ENCODE measurements at regions not wholly inside any gene's neighbourhood (a gene's known extent, or its start where the extent isn't known, plus 50 kb on each side); places are given as distances from the start of the nearest gene placed in this dataset.
"Not testable (repeated sequence)": the region's sequence is repeated elsewhere in the genome, so short reads cannot be mapped to it uniquely, and the experiment has no call there.

DNA sequence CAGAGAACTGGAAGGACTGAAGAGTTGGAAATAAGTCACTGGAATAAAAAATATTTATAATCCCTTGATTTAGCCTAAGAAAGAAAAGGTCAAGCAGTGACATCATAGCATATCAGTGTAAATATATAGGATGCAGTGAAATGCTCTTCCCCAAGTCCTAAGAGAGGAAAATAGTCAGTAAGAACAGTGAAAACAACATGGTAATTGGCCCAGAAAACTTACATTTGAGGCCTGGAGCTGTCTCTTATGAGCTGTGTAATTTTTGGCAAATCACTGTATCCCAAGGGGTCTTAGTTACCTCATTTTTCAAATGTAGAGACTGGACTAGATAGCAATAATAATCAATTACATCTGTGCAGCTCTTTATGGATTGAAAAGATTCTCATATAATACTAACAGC is 255.7 kb upstream of the AR start:
- no peak for ATAC-seq

DNA sequence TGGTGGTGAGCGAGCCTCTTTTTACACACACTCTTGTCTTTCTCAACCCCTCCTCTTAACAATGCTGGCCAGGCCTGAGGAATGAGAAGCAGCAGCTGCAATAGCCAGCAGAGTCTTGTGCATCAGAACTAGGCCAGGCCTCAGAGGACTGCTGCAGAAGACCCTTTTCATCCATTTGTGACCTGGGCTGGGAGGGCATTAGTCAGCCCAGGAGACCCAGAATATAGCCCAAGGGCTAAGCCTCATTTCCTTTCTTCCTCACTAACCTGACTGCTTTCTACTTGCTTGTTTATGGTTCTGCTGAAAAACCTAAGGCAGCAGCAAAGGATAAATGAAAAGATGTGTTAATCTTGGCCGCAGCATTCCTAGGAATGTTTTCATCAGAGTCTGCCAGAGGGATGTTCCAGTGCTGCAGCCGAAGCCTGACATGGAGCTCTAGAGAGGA is 254.7 kb upstream of the AR start:
- no peak for ATAC-seq
- no peak for DNase-seq (ENCODE audit: low spot score)

More for the DNA sequence above, 255.7 kb upstream of the AR start:
- no peak for DNase-seq (ENCODE audit: low spot score)

DNA sequence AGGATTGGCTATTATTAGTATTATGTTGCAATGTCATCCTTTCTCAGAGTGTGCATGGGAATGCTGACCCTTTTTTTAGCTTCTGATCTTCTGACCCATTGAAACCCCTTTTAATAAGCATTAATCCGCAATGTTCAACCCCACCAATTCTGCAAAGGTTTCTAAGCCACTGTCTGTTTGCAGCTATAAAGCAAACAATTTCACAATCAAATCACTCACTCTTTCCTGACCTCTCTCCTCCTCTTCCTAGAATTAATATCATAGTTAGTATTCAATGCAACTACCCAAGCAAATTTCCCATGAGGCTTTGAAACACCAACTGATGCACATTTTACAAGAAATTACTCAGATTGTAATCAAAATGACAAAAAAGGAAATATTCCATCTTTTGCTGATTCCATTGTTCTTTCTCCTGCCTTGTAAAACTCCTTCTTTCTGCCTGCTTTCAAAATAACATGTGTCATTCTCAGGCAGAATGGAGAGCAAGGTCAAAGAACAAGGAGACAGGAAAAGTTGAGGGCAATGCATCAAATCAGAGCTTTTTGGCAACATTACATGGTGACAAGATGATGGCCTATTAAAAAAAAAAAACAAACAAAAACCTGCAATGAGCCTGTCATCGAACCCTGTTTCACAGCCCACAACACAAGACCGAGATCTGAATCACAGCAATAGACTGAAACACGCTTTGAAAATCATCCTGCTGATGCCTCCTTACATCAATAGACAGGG is 253.2 kb upstream of the AR start:
- peak; percentile 74 for ATAC-seq
- no peak for DNase-seq (ENCODE audit: low spot score)

DNA sequence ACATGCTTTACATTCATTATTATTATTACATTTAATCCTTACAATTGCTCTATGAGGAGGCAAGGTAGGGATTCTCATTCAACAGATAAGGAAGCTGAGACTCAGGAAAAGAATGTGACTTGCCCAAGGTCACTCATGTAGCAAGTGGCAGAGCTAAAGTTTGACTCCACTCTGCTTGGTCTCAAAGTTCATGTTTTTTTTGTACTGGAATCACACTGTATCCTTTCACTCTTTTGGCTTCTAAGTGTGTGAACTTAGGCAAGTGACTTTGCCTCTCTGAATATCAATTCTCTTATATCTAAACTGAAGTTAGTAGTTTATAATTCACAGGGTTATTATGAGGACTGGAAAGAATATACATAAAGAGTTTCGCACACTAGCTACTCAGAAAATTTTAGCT is 247.9 kb upstream of the AR start:
- DNase-seq (ENCODE audit: low spot score) (no peak), ATAC-seq (peak; percentile 82)

DNA sequence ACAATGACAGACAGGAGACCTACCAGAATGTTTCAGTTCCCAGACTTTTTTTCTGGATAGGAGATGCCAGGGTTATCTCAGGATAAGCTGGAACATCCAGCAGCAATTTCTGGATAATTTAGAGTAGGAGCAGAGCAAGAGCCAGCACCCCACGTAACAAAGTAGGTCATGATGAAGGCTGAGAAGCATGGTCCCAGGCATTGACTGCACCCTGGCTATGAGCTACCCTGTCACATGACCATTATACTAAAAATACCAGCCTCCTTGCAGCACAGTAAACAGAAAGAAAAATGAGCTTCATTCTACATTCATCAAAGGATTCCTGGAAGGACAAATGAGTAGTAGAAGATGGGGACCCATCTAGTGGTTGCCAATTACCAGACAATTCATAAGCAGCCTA is 247.4 kb upstream of the AR start:
- ATAC-seq, result peak; percentile 60
- DNase-seq (ENCODE audit: low spot score), result no peak

DNA sequence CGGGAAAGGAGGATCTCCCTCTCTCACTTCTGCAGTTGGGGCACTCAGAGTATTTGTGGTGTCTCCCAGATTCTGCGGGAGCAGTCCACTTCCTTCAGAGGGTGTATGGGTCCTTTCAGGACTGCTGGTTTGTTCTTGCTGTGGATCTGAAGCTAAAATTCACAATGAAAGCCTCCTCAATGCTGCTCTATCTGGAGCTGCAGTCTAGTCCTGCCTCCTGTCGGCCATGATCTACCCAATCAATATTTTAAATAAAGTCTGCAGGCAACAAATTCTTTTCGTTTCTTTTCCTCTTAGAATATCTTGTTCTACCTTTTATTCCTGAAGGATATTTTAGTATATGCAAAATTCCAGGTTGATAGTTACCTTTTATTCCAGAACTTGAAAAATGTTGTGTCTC is 226.1 kb upstream of the AR start:
- ATAC-seq (peak; percentile 66), DNase-seq (ENCODE audit: low spot score) (no peak)

DNA sequence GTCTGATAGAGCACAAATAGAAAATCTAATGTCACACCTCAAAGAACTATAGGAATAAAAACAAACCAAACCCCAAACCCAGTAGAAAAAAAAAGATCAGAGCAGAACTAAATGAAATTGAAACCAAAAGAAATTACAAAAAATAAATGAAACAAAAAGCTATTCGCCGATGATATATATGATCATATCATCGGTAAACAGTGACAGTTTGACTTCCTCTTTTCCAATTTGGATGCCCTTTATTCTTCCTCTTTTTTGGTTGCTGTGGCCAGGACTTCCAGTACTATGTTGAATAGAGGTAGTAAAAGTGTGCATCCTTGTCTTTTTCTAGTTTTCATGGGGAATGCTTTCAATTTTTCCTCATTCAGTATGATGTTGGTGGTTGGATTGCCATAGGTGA is 215.3 kb upstream of the AR start:
- ATAC-seq (no peak), DNase-seq (ENCODE audit: low spot score) (no peak)

DNA sequence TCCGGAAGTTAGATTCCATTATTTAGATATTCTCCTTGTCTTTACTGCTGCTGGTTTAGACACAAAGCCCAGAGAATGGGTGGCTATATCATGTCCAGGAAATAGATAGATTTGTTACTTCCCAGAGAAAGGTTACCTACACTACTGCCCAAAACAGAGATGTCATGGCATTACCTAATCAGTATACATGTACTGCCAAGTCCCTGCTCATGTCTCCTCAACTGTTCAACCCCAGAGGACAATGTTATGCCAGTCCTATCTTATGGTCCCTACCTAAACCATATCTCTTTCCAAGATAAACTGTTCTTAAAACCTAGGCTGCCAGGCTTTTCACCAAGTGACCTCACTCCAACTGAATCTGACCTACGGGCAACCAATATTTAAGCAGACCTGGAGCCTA is 209.5 kb upstream of the AR start:
- DNase-seq (ENCODE audit: low spot score) (no peak), ATAC-seq (peak; percentile 71)

DNA sequence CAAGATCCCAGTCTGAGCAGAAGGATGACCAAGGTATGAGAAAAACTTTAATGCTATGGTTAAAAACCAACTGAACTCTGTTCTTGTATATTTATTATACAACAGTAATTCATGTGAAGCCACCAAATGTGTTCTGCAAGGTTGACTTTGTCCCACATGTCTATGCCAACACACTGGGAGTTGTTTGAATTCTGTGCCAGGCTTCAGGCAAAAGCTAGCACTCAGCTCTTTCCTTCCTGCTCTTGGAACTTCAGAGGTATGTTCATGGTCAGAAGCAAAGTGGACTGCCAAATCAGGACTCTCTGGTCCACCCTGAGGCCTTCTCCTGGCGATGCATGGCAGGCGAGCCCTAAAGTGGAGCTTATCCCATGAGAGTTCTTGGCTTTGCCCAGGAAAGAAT is 205.6 kb upstream of the AR start:
- ATAC-seq (peak; percentile 88), DNase-seq (ENCODE audit: low spot score) (peak; percentile 61)

DNA sequence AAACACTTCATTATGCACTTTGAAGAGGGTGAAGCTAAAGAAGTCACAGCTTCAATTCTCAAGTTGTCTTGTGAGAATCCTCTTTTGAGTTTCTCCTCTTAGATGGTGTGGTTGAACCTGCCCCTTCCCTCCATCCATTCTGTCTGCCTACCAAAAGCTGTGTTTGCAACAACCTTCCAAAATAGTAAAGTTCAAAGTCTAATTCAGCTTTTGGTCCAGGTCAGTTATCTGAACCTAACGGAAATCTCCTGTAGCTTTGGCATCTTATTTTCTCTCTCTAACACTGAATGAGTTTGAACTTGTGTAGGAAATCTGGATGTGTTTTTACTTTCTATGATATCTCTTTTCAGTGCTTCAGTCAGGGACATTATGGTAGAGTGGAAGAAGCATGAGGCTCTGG is 201.7 kb upstream of the AR start:
- peak; percentile 61 for ATAC-seq

DNA sequence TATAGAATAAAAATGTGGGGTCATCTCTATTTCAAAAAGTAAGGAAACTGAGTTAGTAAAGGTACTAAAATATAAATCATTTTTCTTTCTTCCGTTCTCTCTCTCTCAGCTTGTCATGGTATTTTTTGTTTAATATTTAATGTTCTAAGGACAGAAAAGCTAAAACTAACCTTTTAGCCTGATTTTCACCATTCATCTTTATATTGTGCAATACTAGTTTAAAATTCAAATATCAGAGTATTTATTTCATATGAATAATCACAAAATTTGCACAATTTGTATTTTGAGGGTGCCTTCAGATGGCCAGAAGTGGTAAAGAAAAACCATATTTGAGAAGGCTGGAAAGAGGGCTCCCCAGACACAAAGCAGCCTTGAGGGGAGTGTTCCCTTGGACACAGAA is 197.6 kb upstream of the AR start:
- no peak for ATAC-seq
- DNase-seq (ENCODE audit: low spot score), result no peak

More for the DNA sequence above, 201.7 kb upstream of the AR start:
- DNase-seq (ENCODE audit: low spot score), result no peak

DNA sequence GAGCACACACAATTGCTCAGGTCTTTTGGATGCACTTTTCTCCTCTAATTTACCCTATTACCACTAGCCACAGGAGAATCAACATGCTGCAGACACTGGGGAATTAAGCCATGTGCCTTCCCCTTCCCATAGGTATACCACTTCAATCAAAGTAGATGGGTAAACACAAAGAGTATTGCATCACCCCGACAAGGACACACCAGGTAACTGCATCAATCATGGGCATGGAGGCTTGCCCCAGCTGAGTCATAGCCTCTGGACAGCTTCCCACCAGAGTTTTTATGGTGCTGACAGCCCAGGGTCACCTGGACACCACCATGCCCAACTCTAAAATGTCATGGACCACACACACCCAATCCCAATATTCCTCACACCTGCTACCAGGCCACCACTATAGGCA is 197.2 kb upstream of the AR start:
- peak; percentile 84 for ATAC-seq
- peak; percentile 60 for DNase-seq (ENCODE audit: low spot score)

DNA sequence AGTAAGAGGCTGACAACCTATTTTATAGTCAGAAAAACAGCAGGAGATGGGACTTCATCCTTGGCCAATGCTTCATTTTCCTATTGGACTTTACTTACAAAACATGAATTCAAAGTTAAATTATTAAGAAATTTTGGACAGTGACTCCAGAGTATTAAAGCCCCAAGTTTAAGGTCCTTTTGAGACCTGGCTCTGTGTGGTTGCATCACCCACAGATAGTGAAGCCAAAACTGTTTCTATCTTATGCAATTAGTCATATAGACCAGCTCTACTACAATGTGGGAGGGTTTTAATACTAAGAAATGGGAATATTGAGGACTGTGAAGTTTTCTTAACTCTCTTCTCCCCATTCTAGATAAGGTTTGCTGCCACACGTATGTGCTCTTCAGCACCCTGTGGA is 196.7 kb upstream of the AR start:
- peak; percentile 40 for ATAC-seq

DNA sequence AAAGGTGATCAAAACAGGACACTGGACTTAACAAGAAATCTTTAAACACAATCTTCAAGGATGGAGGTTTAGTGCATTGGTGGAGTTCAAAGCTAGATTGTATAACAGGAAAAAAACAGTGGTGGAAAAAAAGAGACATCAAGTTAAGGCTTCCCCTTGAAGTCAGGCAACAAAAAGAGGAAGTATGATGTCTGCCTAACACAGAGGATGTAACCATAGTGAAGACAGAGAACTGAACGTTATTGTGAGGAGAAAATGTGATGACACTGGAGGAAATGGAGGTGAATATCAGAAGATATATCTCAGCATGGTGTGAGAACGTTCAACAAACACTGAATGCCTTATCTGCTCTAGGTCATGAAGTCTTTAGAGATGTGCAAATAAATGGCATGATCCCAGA is 192.4 kb upstream of the AR start:
- ATAC-seq (no peak), DNase-seq (ENCODE audit: low spot score) (no peak)

More for the DNA sequence above, 196.7 kb upstream of the AR start:
- no peak for DNase-seq (ENCODE audit: low spot score)

DNA sequence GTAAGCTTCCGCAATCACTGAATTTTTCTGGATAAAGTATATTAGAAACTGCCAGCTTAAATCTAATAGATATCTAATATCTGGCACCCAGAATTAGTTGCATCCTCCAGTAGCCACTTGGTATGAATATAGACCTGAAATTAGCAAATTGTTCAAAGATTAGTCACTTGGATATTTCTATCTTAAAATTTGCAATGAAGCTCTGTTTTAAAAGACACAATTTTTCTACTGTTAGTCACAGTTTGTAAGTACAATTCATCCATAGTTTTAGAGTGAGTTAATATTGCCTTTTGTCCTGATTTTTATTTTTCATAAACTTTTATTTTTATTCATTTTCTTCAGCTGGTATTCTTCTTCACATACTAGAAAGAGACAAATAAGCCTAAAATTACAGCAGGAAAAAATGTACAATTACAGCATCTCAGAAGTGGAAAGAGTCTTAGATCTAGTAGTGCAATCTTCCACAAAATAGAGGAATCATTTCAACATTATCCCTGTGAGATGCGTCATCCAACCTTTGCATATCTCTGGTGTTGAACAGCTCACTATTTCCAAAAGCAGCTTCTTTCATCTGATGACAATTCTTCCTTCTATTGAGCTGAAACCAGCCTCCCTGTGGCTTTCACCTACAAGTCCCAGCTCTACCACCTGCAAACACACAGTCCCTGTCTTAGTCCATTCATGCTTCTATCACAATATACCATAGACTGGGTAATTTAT is 190.0 kb upstream of the AR start:
- ATAC-seq, result no peak

DNA sequence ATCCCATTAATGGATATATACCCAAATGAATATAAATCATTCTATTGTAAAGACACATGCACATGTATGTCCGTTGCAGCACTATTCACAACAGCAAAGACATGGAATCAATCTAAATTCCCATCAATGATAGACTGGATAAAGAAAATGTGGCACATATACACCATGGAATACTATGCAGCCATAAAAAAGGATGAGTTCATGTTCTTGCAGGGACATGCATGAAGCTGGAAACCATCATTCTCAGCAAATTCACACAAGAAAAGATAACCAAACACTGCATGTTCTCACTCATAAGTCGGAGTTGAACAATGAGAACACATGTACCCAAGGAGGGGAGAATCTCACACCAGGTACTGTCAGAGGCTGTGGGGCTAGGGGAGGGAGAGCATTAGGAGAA is 182.6 kb upstream of the AR start:
- ATAC-seq; DNase-seq (ENCODE audit: low spot score): not testable (repeated sequence)

More for the DNA sequence above, 190.0 kb upstream of the AR start:
- DNase-seq (ENCODE audit: low spot score), result no peak

DNA sequence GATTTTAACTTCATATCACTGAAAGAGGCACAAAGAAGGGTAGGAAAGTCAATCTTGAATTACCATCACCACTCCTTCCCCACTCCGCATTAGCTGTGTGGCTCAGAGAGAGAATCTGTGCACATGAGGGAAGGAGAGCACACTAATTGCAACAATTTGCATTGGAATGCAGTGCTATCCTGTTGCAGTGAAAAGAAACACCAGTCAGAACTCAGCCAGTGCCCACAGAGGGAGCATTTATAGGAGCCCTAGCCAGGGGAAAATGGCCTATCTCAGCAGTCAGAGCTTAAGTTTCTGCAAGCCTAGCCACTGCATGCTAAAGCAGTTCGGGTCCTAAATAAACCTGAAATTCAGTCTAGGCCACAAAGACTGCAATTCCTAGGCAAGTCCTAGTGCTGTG is 159.4 kb upstream of the AR start:
- no peak for ATAC-seq
- DNase-seq (ENCODE audit: low spot score), result no peak

DNA sequence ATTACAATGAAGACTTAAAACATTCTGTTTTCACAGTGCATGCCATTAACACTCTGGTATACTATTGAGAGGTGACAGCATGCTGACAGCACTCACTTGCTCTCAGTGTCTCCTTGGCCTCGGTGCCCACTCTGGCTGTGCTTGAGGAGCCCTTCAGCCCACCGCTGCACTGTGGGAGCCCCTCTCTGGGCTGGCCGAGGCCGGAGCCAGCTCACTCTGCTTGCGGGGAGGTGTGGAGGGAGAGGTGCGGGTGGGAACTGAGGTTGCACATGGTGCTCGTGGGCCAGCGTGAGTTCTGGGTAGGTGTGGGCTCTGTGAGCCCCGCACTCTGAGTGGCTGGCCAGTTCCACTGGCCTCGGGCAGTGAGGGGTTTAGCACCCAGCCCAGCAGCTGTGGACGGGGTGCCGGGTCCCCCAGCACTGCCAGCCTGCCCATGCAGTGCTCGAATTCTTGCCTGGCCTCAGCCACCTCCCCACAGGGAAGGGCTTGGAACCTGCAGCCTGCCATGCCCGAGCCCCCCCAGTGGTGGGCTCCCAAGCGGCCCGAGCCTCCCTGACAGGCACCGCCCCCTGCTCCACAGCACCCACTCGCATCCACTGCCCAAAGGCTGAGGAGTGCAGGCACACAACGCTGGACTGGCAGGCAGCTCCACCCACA is 135.3 kb upstream of the AR start:
- DNase-seq (ENCODE audit: low spot score) (no peak), ATAC-seq (no peak)

DNA sequence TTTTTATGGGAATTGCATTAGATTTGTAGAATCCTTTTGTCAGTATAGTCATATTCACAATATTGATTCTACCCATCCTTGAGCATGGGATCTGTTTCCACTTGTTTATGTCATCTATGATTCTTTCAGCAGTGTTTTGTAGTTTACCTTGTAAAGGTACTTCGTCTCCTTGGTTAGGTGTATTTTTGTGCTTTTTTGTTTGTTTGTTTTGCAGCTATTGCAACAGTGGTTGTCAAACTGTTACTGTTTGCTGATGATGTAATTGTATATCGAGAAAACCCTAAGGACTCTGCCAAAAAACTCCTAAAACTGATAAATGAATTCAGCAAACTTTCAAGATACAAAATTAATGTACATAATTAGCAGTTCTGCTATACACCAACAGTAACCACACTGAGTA is 127.9 kb upstream of the AR start:
- ATAC-seq, result peak; percentile 37

DNA sequence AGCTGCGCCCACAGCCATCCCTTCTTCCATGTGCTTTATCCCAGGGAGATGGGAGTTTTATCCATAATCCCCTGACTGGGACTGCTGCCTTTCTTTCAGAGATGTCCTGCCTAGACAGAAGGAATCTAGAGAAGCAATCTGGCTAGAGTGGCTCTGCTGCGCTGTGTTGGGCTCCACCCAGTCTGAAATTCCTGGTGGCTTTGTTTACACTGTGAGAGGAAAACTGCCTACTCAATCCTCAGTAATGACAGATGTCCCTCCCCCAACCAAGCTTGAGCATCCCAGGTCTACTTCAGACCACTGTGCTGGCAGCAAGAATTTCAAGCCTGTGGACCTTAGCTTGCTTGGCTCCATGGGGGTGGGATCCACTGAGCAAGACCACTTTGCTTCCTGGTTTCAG is 116.9 kb upstream of the AR start:
- DNase-seq (ENCODE audit: low spot score) (no peak), ATAC-seq (no peak)

More for the DNA sequence above, 127.9 kb upstream of the AR start:
- no peak for DNase-seq (ENCODE audit: low spot score)

DNA sequence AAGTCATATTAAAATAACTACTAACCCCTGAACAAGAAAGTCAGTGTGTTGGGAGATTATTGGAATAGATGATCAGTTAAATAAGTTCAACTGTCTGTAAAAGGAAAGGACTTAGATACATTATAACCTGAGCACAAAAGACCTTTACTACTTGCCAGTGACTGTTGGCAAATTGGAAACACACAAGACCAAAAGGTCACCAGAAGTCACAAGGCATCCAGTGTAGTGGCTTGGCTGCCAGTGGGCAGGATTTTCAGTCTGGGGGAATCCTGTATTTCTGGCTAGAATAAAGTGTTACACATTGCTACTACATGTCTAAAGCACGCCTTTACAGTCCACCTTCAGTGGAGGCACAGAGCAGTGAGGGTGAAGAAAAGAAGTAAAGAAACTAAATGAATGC is 108.3 kb upstream of the AR start:
- DNase-seq (ENCODE audit: low spot score) (peak; percentile 52), ATAC-seq (peak; percentile 80)

DNA sequence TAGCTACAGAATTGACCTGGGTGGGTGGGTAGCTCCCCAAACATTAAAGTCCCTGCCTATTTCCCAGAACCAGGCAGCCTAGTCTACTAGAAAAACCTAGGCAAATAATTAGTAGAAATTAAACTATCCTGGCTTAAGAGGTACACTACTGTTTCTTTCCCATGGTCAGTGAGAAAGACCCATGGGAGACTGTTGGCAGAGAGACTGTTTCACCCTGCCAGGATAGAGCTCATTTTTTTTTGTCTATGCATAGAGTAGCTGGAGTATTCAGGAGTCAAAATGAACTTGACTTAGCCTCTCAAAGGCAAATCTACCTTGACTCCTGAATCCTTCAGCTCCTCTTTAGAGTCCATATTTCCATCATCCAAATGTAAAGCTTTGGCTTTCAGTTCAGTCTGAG is 107.0 kb upstream of the AR start:
- DNase-seq (ENCODE audit: low spot score), result no peak
- ATAC-seq, result peak; percentile 61
